Liver (tissue), 3 donors: ENCODE measurements at regions not wholly inside any gene's neighbourhood (a gene's known extent, or its start where the extent isn't known, plus 50 kb on each side); places are given as distances from the start of the nearest gene placed in this dataset.

ENCODE experiments used
- ATF3 ChIP-seq: IDR thresholded peaks from 2 replicates; pipeline ENCODE4 v1.6.1; 2016; ENCODE audit warnings: antibody characterized with exemption
- CTCF ChIP-seq: fragments of 150-350 bp; IDR thresholded peaks from 2 replicates; pipeline ENCODE4 v1.5.1; 2017; ENCODE audit warnings: improper control_type of control experiment, low read depth, low read length; ENCODE audit not compliant: missing input control
- EGR1 ChIP-seq, 2 donors: IDR thresholded peaks; 2 replicates each; pipeline ENCODE4 v1.6.1; 2016 to 2018; ENCODE audit warnings: antibody characterized with exemption in 2 of 2, low read depth in 2 of 2
- FOXA1 ChIP-seq: IDR thresholded peaks from 2 replicates; pipeline ENCODE4 v1.6.1; 2016; ENCODE audit warnings: antibody characterized with exemption
- GABPA ChIP-seq, 2 donors: IDR thresholded peaks in 1 of 2; conservative IDR thresholded peaks in 1 of 2; 2 replicates each; pipeline ENCODE4 v1.6.1; 2016; ENCODE audit warnings: antibody characterized with exemption in 2 of 2, mild to moderate bottlenecking in 1 of 2, moderate library complexity in 1 of 2
- HNF4A ChIP-seq, 2 donors: conservative IDR thresholded peaks; 2 replicates each; pipeline ENCODE4 v1.6.1; 2016; ENCODE audit warnings: antibody characterized with exemption in 2 of 2, mild to moderate bottlenecking in 2 of 2
- JUND ChIP-seq, 2 donors: IDR thresholded peaks; 2 replicates each; pipeline ENCODE4 v1.6.1; 2016; ENCODE audit warnings: antibody characterized with exemption in 2 of 2
- MAX ChIP-seq: IDR thresholded peaks from 2 replicates; pipeline ENCODE4 v1.6.1; 2016; ENCODE audit warnings: antibody characterized with exemption
- RAD21 ChIP-seq, 2 donors: IDR thresholded peaks; 2 replicates each; pipeline ENCODE4 v1.6.1; 2016; ENCODE audit warnings: antibody characterized with exemption in 2 of 2, mild to moderate bottlenecking in 2 of 2
- REST ChIP-seq: IDR thresholded peaks from 2 replicates; pipeline ENCODE4 v1.6.1; 2016; ENCODE audit warnings: antibody characterized with exemption, mild to moderate bottlenecking
- SP1 ChIP-seq: IDR thresholded peaks from 2 replicates; pipeline ENCODE4 v1.6.1; 2018; ENCODE audit warnings: antibody characterized with exemption, mild to moderate bottlenecking
- TAF1 ChIP-seq: conservative IDR thresholded peaks from 2 replicates; pipeline ENCODE4 v1.6.1; 2016; ENCODE audit warnings: antibody characterized with exemption, mild to moderate bottlenecking
- YY1 ChIP-seq: IDR thresholded peaks from 2 replicates; pipeline ENCODE4 v1.6.1; 2016; ENCODE audit warnings: antibody characterized with exemption, mild to moderate bottlenecking
- ZBTB33 ChIP-seq: IDR thresholded peaks from 2 replicates; pipeline ENCODE4 v1.6.1; 2016; ENCODE audit warnings: antibody characterized with exemption
- donor health status: healthy.
- donor health status: healthy.

- TF ChIP-seq CTCF (no peak), RAD21 (IDR thresholded peaks at IDR 0.05) (no peak), REST (no peak), MAX (no peak), ATF3 (no peak), JUND (IDR thresholded peaks at IDR 0.05) (no peak), ZBTB33 (no peak), TAF1 (no peak), EGR1 (IDR thresholded peaks at IDR 0.05; ENCODE audit: low read depth in 2 of 2) (no peak), GABPA (IDR thresholded peaks at IDR 0.05 in 1 of 2, conservative IDR thresholded peaks at IDR 0.05 in 1 of 2) (no peak), SP1 (no peak), FOXA1 (no peak), HNF4A (conservative IDR thresholded peaks at IDR 0.05) (no peak), YY1 (no peak)
Observed at GRCh38 chr4:53788621-53789020, 197.3 kb upstream of the LNX1 start.
